ENCODE measurements at regions not wholly inside any gene's neighbourhood (a gene's known extent, or its start where the extent isn't known, plus 50 kb on each side); places are given as distances from the start of the nearest gene placed in this dataset.

- no peak for TF ChIP-seq CTCF (conservative IDR thresholded peaks at IDR 0.05; ENCODE audit: low read depth, low read length)
- TF ChIP-seq EZH2phosphoT487 (IDR thresholded peaks at IDR 0.05; ENCODE audit: borderline replicate concordance, low read length) = no peak
- no peak for TF ChIP-seq EZH2 (IDR thresholded peaks at IDR 0.05; ENCODE audit: low read length, unreplicated experiment)
Observed at GRCh38 chr22:48060266-48060665, 1297.8 kb downstream of the TBC1D22A start.

Data from PC-3 (cell line).